ENCODE measurements at regions not wholly inside any gene's neighbourhood (a gene's known extent, or its start where the extent isn't known, plus 50 kb on each side); places are given as distances from the start of the nearest gene placed in this dataset.

- FAIRE-seq, result no peak
Observed at GRCh38 chr3:15952543-15953175, 154.9 kb upstream of the ANKRD28 start.

GRCh38 chr3:15953841-15954240, 156.1 kb upstream of the ANKRD28 start:
- FAIRE-seq, result no peak

- no peak for FAIRE-seq
Observed at GRCh38 chr3:15955968-15956367, 158.2 kb upstream of the ANKRD28 start.

- FAIRE-seq, result no peak
Observed at GRCh38 chr3:15958692-15959433, 161.1 kb upstream of the ANKRD28 start.

- no peak for FAIRE-seq
Observed at GRCh38 chr3:15959434-15959811, 161.6 kb upstream of the ANKRD28 start.

GRCh38 chr3:15964605-15965442, 167.0 kb upstream of the ANKRD28 start:
- FAIRE-seq, result no peak

GRCh38 chr3:15967577-15967976, 169.8 kb upstream of the ANKRD28 start:
- FAIRE-seq, result no peak

GRCh38 chr3:15969874-15970640, 172.3 kb upstream of the ANKRD28 start:
- no peak for FAIRE-seq

- no peak for FAIRE-seq
Observed at GRCh38 chr3:15973414-15973813, 175.6 kb upstream of the ANKRD28 start.

GRCh38 chr3:15973940-15974339, 176.2 kb upstream of the ANKRD28 start:
- FAIRE-seq, result no peak

GRCh38 chr3:15974647-15975046, 176.9 kb upstream of the ANKRD28 start:
- no peak for FAIRE-seq

GRCh38 chr3:15976524-15976923, 178.7 kb upstream of the ANKRD28 start:
- no peak for FAIRE-seq

- FAIRE-seq, result no peak
Observed at GRCh38 chr3:15977090-15977489, 179.3 kb upstream of the ANKRD28 start.

- no peak for FAIRE-seq
Observed at GRCh38 chr3:15977598-15978232, 179.9 kb upstream of the ANKRD28 start.

GRCh38 chr3:15978801-15979200, 181.0 kb upstream of the ANKRD28 start:
- no peak for FAIRE-seq

- FAIRE-seq, result no peak
Observed at GRCh38 chr3:15979495-15979894, 181.7 kb upstream of the ANKRD28 start.

GRCh38 chr3:15979900-15980299, 182.1 kb upstream of the ANKRD28 start:
- no peak for FAIRE-seq

GRCh38 chr3:15982243-15982642, 184.5 kb upstream of the ANKRD28 start:
- no peak for FAIRE-seq

- FAIRE-seq, result no peak
Observed at GRCh38 chr3:15982667-15983196, 185.0 kb upstream of the ANKRD28 start.

- FAIRE-seq, result no peak
Observed at GRCh38 chr3:15983232-15983631, 185.5 kb upstream of the ANKRD28 start.

- no peak for FAIRE-seq
Observed at GRCh38 chr3:15983693-15984092, 185.9 kb upstream of the ANKRD28 start.

- peak; percentile 28 for FAIRE-seq
Observed at GRCh38 chr3:15989419-15989818, 185.1 kb upstream of the GALNT15 start.
